ENCODE measurements at regions not wholly inside any gene's neighbourhood (a gene's known extent, or its start where the extent isn't known, plus 50 kb on each side); places are given as distances from the start of the nearest gene placed in this dataset.
"Not testable (repeated sequence)": the region's sequence is repeated elsewhere in the genome, so short reads cannot be mapped to it uniquely, and the experiment has no call there.

DNA sequence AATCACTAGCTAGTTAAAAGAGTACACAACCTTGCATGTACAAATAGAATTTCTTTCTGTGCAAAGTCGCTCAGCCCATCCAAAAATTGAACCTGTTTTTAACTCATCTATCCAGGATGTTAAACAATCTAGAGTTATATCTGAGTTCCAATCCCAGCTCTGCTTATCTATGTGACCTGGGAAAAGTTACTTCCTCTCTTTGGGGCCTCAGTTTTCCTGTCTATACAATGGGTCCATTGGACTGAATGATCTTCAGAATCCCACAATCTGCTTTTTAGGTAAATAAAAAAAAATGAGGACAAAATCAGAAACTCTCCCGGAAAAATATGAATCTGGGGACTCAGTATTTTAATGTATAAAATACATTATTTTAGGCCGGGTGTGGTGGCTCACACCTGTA is 389.5 kb upstream of the PROX1 start:
- no peak for ATAC-seq
- no peak for TF ChIP-seq CSDC2 (CRISPR knock-in tag; IDR thresholded peaks at IDR 0.05)
- TF ChIP-seq, protein P1, sequence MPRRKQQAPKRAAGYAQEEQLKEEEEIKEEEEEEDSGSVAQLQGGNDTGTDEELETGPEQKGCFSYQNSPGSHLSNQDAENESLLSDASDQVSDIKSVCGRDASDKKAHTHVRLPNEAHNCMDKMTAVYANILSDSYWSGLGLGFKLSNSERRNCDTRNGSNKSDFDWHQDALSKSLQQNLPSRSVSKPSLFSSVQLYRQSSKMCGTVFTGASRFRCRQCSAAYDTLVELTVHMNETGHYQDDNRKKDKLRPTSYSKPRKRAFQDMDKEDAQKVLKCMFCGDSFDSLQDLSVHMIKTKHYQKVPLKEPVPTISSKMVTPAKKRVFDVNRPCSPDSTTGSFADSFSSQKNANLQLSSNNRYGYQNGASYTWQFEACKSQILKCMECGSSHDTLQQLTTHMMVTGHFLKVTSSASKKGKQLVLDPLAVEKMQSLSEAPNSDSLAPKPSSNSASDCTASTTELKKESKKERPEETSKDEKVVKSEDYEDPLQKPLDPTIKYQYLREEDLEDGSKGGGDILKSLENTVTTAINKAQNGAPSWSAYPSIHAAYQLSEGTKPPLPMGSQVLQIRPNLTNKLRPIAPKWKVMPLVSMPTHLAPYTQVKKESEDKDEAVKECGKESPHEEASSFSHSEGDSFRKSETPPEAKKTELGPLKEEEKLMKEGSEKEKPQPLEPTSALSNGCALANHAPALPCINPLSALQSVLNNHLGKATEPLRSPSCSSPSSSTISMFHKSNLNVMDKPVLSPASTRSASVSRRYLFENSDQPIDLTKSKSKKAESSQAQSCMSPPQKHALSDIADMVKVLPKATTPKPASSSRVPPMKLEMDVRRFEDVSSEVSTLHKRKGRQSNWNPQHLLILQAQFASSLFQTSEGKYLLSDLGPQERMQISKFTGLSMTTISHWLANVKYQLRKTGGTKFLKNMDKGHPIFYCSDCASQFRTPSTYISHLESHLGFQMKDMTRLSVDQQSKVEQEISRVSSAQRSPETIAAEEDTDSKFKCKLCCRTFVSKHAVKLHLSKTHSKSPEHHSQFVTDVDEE (CRISPR knock-in tag; IDR thresholded peaks at IDR 0.05): no peak

DNA sequence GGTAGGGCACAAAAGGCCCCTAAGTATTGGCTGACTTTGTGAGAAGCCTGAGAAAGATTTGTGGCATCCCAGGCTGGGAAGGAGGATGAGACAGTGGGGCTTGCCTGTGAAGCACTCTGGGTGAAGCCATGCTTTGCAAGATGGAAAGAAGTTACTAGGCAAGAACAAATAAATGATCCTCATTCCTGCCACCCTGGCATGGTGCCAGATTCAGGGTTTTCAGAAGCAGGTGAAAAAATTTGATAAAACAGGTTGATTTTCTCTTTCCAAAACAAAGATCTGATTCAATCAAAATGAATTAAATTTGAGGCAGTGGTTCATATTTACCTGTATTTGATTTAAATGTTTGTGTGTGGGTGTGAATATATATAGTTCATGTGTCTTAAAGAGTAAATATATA is 386.9 kb upstream of the PROX1 start:
- ATAC-seq: no peak
- TF ChIP-seq ZNF8 (CRISPR knock-in tag; IDR thresholded peaks at IDR 0.05): no peak
- TF ChIP-seq ZFP3 (CRISPR knock-in tag; IDR thresholded peaks at IDR 0.05): no peak
- TF ChIP-seq CSDC2 (CRISPR knock-in tag; IDR thresholded peaks at IDR 0.05): no peak
- TF ChIP-seq PATZ1 (CRISPR knock-in tag; IDR thresholded peaks at IDR 0.05; ENCODE audit: borderline replicate concordance): no peak
- no peak for TF ChIP-seq ZNF70 (CRISPR knock-in tag; IDR thresholded peaks at IDR 0.05)
- no peak for TF ChIP-seq ESRRG (CRISPR knock-in tag; IDR thresholded peaks at IDR 0.05)
- no peak for TF ChIP-seq ZNF565 (CRISPR knock-in tag; conservative IDR thresholded peaks at IDR 0.05; ENCODE audit: low read depth)
- TF ChIP-seq TOX (CRISPR knock-in tag; IDR thresholded peaks at IDR 0.05; ENCODE audit: borderline replicate concordance): no peak
- TF ChIP-seq ZFP30 (CRISPR knock-in tag; IDR thresholded peaks at IDR 0.05): no peak
- TF ChIP-seq GLIS3 (CRISPR knock-in tag; IDR thresholded peaks at IDR 0.05): no peak
- no peak for TF ChIP-seq ARNTL (CRISPR knock-in tag; IDR thresholded peaks at IDR 0.05; ENCODE audit: borderline replicate concordance, low read depth)
- TF ChIP-seq BACH2 (CRISPR knock-in tag; IDR thresholded peaks at IDR 0.05; ENCODE audit: borderline replicate concordance): no peak
- TF ChIP-seq RARB (CRISPR knock-in tag; IDR thresholded peaks at IDR 0.05): no peak
- TF ChIP-seq PPARA (CRISPR knock-in tag; IDR thresholded peaks at IDR 0.05; ENCODE audit: borderline replicate concordance): no peak
- no peak for TF ChIP-seq SNAI2 (CRISPR knock-in tag; IDR thresholded peaks at IDR 0.05)

DNA sequence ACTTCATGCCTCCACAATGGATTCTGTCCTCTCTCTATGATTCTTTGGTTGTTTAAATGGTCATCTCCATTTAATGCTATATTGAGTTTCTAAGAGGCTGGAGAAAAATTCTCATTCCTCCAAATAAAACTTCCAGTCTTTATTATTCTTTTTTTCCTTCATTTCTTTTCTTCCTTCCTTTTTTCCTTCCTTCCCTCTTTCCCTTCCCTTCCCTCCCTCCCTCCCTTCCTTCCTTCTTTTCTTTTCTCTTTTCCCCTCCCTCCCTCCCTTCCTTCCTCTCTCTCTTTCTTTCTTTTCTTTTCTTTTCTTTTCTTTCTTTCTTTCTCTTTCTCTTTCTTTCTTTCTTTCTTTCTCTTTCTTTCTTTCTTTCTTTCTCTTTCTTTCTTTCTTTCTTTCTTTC is 386.1 kb upstream of the PROX1 start:
- ATAC-seq: not testable (repeated sequence)

GRCh38 chr1:213602796-213603486 is 384.8 kb upstream of the PROX1 start:
- no peak for ATAC-seq
- TF ChIP-seq ZC3H10 (CRISPR knock-in tag; IDR thresholded peaks at IDR 0.05): no peak
- no peak for TF ChIP-seq OSR1 (CRISPR knock-in tag; IDR thresholded peaks at IDR 0.05)
- TF ChIP-seq ESRRG (CRISPR knock-in tag; IDR thresholded peaks at IDR 0.05): no peak
- no peak for TF ChIP-seq ZFP3 (CRISPR knock-in tag; IDR thresholded peaks at IDR 0.05)

- no peak for ATAC-seq
- TF ChIP-seq, protein P2, sequence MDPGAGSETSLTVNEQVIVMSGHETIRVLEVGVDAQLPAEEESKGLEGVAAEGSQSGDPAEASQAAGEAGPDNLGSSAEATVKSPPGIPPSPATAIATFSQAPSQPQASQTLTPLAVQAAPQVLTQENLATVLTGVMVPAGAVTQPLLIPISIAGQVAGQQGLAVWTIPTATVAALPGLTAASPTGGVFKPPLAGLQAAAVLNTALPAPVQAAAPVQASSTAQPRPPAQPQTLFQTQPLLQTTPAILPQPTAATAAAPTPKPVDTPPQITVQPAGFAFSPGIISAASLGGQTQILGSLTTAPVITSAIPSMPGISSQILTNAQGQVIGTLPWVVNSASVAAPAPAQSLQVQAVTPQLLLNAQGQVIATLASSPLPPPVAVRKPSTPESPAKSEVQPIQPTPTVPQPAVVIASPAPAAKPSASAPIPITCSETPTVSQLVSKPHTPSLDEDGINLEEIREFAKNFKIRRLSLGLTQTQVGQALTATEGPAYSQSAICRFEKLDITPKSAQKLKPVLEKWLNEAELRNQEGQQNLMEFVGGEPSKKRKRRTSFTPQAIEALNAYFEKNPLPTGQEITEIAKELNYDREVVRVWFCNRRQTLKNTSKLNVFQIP (CRISPR knock-in tag; IDR thresholded peaks at IDR 0.05; ENCODE audit: borderline replicate concordance, low read depth): no peak
- TF ChIP-seq ZFP30 (CRISPR knock-in tag; IDR thresholded peaks at IDR 0.05): no peak
- TF ChIP-seq CSDC2 (CRISPR knock-in tag; IDR thresholded peaks at IDR 0.05): no peak
- TF ChIP-seq ISL1 (CRISPR knock-in tag; IDR thresholded peaks at IDR 0.05): no peak
Measured at GRCh38 chr1:213604477-213604876, 383.3 kb upstream of the PROX1 start.

GRCh38 chr1:213605732-213606131 is 382.0 kb upstream of the PROX1 start:
- TF ChIP-seq ZFP3 (CRISPR knock-in tag; IDR thresholded peaks at IDR 0.05): no peak
- ATAC-seq: no peak

Data from SK-N-SH treated with all-trans-retinoic acid at 6 μM for 48 hours (cell line).